ENCODE measurements at regions not wholly inside any gene's neighbourhood (a gene's known extent, or its start where the extent isn't known, plus 50 kb on each side); places are given as distances from the start of the nearest gene placed in this dataset.

DNA sequence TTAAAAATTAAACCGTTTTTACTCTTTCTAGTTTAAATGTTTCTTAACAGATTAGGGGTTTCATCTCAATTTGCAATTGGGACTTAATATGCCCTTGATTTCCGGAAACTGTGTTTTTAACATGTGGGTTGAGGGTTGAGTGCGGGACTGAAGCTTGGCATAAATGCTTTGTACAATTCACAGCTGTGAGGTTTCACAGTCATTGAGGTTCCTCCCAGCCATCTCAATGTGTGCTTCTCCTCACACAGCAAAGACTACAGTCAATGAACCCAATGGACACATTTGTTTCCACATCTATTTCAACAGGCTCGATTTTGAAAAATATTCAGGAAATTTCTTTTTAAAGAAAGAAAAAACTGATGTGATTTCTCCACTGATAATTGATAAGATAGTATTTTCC, 328.6 kb downstream of the TBC1D4 start:
- H3K27ac ChIP-seq (ENCODE audit: low read depth in 1 of 2, low read length in 2 of 2) = no peak overlapping the region
- ChIA-PET POLR2A (no interaction called here), CTCF (no interaction called here)
- no peak overlapping the region for H3K27ac Mint-ChIP-seq
- H3K36me3 ChIP-seq (ENCODE audit: insufficient read depth, low read length) = no peaks in the 10 kb centered on the region
- peaks cover 0 to 8% of the 10 kb centered on the region in 2 experiments for H3K27me3 ChIP-seq (ENCODE audit: control insufficient read depth in 1 of 2, insufficient read depth in 2 of 2, low read length in 2 of 2)
- DNase-seq (no peak), ATAC-seq (ENCODE audit: poor library complexity) (no peak)
- peaks cover 45% of the 10 kb centered on the region for H3K27me3 Mint-ChIP-seq
- H3K36me3 Mint-ChIP-seq (ENCODE audit: low read depth) = no peaks in the 10 kb centered on the region
- H3K4me3 ChIP-seq (ENCODE audit: low read length) = no peak overlapping the region
- no peak overlapping the region for H3K4me3 Mint-ChIP-seq
- H3K4me1 ChIP-seq (ENCODE audit: insufficient read depth, low read length) = no peaks in the 10 kb centered on the region
- TF ChIP-seq, protein P1, sequence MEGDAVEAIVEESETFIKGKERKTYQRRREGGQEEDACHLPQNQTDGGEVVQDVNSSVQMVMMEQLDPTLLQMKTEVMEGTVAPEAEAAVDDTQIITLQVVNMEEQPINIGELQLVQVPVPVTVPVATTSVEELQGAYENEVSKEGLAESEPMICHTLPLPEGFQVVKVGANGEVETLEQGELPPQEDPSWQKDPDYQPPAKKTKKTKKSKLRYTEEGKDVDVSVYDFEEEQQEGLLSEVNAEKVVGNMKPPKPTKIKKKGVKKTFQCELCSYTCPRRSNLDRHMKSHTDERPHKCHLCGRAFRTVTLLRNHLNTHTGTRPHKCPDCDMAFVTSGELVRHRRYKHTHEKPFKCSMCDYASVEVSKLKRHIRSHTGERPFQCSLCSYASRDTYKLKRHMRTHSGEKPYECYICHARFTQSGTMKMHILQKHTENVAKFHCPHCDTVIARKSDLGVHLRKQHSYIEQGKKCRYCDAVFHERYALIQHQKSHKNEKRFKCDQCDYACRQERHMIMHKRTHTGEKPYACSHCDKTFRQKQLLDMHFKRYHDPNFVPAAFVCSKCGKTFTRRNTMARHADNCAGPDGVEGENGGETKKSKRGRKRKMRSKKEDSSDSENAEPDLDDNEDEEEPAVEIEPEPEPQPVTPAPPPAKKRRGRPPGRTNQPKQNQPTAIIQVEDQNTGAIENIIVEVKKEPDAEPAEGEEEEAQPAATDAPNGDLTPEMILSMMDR (IDR thresholded peaks at IDR 0.05) = no peak
- H3K9me3 Mint-ChIP-seq = peaks cover 6% of the 10 kb centered on the region
- intact Hi-C loops (cut with DNase I, micrococcal nuclease) = no loop called here
- peaks cover 0 to 3% of the 10 kb centered on the region in 2 experiments for H3K9me3 ChIP-seq (ENCODE audit: control insufficient read depth in 1 of 2, insufficient read depth in 1 of 2, low read length in 2 of 2)
- no peaks in the 10 kb centered on the region for H3K4me1 Mint-ChIP-seq (ENCODE audit: low read depth)

GRCh38 chr13:75151081-75151643, 330.8 kb downstream of the TBC1D4 start:
- H3K4me3 Mint-ChIP-seq = no peak overlapping the region
- no peak for DNase-seq
- Histone ChIP-seq H3K4me3 (ENCODE audit: low read length) (no peak overlapping the region), H3K4me1 (ENCODE audit: insufficient read depth, low read length) (no peaks in the 10 kb centered on the region), H3K27me3 (ENCODE audit: control insufficient read depth in 1 of 2, insufficient read depth in 2 of 2, low read length in 2 of 2) (peaks cover 0 to 6% of the 10 kb centered on the region in 2 experiments), H3K36me3 (ENCODE audit: insufficient read depth, low read length) (no peaks in the 10 kb centered on the region), H3K9me3 (ENCODE audit: control insufficient read depth in 1 of 2, insufficient read depth in 1 of 2, low read length in 2 of 2) (peaks cover 0 to 3% of the 10 kb centered on the region in 2 experiments), H3K27ac (ENCODE audit: low read depth in 1 of 2, low read length in 2 of 2) (no peak overlapping the region)
- TF ChIP-seq, protein P1 (IDR thresholded peaks at IDR 0.05) = no peak
- no peaks in the 10 kb centered on the region for H3K36me3 Mint-ChIP-seq (ENCODE audit: low read depth)
- no peak overlapping the region for H3K27ac Mint-ChIP-seq
- H3K9me3 Mint-ChIP-seq = peaks cover 6% of the 10 kb centered on the region
- intact Hi-C loops (cut with DNase I, micrococcal nuclease) = no loop called here
- peaks cover 40% of the 10 kb centered on the region for H3K27me3 Mint-ChIP-seq
- ATAC-seq (ENCODE audit: poor library complexity) = no peak
- ChIA-PET POLR2A (no interaction called here), CTCF (interaction anchor here (0.5 kb wide), 1 partner anchor 47 kb away, joined by 3 read pairs; no protein-coding TSS in a partner anchor)
- no peaks in the 10 kb centered on the region for H3K4me1 Mint-ChIP-seq (ENCODE audit: low read depth)

- intact Hi-C loops (cut with DNase I, micrococcal nuclease) = no loop called here
- POLR2A ChIA-PET = no interaction called here
- Histone ChIP-seq H3K36me3 (ENCODE audit: insufficient read depth, low read length) (no peaks in the 10 kb centered on the region), H3K9me3 (ENCODE audit: control insufficient read depth in 1 of 2, insufficient read depth in 1 of 2, low read length in 2 of 2) (peaks cover 0 to 3% of the 10 kb centered on the region in 2 experiments), H3K4me3 (ENCODE audit: low read length) (no peak overlapping the region), H3K27ac (ENCODE audit: low read depth in 1 of 2, low read length in 2 of 2) (no peak overlapping the region), H3K27me3 (ENCODE audit: control insufficient read depth in 1 of 2, insufficient read depth in 2 of 2, low read length in 2 of 2) (peaks cover 0 to 6% of the 10 kb centered on the region in 2 experiments), H3K4me1 (ENCODE audit: insufficient read depth, low read length) (no peaks in the 10 kb centered on the region)
- CTCF ChIA-PET = no interaction called here
- Mint-ChIP-seq H3K36me3 (ENCODE audit: low read depth) (no peaks in the 10 kb centered on the region), H3K27ac (no peak overlapping the region), H3K4me3 (no peak overlapping the region), H3K9me3 (peaks cover 6% of the 10 kb centered on the region), H3K4me1 (ENCODE audit: low read depth) (no peaks in the 10 kb centered on the region), H3K27me3 (peaks cover 33% of the 10 kb centered on the region)
- DNase-seq (no peak), ATAC-seq (ENCODE audit: poor library complexity) (no peak)
- TF ChIP-seq, protein P1 (IDR thresholded peaks at IDR 0.05) = no peak
Measured at GRCh38 chr13:75149776-75150175, 332.2 kb downstream of the TBC1D4 start.
